ENCODE measurements at regions not wholly inside any gene's neighbourhood (a gene's known extent, or its start where the extent isn't known, plus 50 kb on each side); places are given as distances from the start of the nearest gene placed in this dataset.

DNA sequence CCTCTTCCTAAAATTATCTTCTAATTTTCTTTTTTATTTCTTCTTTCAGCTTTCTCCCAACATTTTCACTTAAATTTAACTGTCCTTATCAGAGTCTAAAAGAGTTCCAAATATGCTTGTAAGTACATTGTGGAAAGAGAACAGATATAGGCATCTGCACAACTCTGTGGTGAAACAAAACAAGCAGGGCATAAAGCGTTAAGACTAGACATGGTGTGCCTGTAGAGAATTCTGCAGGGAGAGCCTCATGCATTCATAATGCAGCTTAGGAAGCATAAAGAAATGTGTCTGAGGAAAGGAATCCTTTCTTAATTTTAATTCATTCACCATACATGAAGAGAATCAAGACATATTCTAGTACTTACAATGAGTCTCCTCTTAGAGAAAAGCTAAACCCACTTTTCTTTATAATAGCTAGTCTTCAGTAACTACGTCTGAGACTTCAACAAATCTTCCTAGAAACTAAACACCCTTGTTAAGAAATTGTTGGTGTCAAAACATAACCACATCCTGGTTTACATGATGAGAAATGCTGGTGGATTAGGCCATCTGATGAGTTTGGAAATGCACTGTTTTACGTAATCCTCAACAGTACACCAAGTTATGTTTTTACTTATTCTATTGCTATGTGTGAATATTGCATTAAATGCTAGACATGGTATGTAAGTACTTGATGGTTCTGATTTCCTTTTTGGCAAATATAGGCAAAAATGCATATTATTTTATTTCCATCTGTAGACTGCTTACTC, 307.8 kb upstream of the GIMD1 start:
- TF ChIP-seq, protein P1, sequence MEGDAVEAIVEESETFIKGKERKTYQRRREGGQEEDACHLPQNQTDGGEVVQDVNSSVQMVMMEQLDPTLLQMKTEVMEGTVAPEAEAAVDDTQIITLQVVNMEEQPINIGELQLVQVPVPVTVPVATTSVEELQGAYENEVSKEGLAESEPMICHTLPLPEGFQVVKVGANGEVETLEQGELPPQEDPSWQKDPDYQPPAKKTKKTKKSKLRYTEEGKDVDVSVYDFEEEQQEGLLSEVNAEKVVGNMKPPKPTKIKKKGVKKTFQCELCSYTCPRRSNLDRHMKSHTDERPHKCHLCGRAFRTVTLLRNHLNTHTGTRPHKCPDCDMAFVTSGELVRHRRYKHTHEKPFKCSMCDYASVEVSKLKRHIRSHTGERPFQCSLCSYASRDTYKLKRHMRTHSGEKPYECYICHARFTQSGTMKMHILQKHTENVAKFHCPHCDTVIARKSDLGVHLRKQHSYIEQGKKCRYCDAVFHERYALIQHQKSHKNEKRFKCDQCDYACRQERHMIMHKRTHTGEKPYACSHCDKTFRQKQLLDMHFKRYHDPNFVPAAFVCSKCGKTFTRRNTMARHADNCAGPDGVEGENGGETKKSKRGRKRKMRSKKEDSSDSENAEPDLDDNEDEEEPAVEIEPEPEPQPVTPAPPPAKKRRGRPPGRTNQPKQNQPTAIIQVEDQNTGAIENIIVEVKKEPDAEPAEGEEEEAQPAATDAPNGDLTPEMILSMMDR (IDR thresholded peaks at IDR 0.05), result no peak
- no peak for TF ChIP-seq POLR2A (IDR thresholded peaks at IDR 0.05)
